8988T (cell line): ENCODE measurements at regions not wholly inside any gene's neighbourhood (a gene's known extent, or its start where the extent isn't known, plus 50 kb on each side); places are given as distances from the start of the nearest gene placed in this dataset.

ENCODE experiments used
- DNase-seq: peaks from one replicate; pipeline ENCODE4 v3.0.0; 2011

DNA sequence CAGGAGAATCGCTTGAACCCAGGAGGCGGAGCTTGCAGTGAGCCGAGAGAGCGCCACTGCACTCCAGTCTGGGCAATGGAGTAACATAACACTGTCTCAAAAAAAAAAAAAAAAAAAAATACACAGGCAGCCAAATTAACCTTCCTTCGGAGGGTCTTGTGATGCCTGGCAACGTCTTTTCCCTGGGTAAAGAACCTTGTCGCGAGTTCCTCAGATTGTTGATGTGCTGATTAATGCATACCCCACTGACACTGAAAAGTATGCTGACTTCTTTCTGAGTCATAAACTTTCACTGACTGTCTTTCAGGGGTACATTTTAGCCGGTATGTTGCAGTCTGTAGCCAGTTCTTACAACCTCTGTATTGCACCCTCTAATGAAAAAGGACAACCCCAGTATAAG is 95.1 kb upstream of the SOD1 start:
- no peak for DNase-seq

DNA sequence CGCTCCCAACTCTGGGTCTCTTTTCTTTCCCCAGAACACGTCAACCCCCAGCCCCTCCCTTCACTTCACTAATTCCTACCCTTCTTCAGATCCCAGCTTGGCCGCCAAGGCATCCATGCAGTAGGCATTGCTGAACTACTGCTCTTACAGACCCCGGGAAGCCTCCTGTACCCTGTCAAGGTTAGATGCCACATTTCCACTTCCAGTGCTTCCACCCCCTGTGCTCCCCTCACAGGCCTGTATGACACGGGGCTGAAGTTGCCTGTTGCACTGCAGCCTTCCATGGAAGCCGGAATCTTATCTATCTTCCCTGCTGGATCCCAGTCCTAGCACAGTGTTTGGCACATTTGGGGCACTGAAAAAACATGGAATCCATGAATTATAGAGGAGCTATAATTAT is 99.0 kb upstream of the SOD1 start:
- no peak for DNase-seq

DNA sequence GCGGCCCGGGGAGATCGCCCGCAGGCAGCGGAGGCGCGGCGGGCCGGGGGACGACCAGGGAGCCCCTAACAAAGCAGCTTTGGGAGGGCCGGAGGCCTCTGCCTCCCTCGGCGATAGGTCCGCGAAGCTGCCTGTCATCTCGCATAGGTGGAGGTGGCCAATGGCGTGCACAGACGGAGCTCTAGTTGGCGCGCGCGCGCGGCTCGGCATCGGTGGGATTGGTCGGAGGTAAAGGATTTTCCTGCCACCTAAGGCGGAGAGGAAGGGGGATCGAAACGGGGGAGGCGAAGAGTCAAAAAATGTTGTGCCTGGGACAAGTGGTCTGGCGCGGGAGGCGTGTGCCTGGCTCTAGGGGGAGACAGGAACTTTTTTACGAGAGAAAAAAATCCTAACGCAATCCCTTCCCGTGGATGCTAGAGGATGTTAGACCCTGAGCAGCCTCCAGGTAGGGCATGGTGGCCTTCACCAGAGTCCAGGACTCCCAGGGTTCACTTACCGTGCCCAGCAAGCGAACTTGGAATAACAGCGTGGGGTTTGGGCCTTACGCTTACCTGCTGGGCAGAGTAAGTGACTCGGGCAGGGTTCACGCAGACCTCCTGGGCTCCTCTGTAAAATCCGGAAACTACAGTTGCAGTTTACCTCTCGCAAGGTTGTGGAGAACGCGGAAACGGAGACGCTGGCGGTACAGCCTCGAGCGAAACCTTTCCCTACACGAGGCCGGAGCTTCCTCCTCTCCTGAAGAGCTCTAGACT is 99.9 kb upstream of the SOD1 start:
- peak; percentile 73 for DNase-seq

DNA sequence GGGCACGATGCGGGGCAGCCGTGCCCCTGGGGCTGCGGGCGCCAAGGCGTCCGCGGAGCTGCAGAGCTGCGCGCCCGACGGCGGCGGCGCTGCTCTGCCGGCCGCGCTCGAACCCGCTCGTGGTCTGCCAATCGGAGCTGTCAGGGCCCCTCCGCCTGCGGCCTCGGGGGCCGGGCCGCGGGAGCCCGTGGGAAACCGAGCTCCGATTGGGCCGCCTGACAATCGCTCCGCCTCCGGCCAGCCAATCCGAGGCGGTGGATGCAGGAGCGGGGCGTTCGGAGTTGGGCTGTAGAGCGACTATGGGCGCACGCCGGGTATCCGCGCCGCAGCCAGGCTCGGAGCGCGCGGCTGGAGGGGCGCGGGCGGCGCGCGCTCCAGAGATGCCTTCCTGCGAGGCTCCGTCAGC is 100.5 kb upstream of the SOD1 start:
- peak; percentile 95 for DNase-seq

DNA sequence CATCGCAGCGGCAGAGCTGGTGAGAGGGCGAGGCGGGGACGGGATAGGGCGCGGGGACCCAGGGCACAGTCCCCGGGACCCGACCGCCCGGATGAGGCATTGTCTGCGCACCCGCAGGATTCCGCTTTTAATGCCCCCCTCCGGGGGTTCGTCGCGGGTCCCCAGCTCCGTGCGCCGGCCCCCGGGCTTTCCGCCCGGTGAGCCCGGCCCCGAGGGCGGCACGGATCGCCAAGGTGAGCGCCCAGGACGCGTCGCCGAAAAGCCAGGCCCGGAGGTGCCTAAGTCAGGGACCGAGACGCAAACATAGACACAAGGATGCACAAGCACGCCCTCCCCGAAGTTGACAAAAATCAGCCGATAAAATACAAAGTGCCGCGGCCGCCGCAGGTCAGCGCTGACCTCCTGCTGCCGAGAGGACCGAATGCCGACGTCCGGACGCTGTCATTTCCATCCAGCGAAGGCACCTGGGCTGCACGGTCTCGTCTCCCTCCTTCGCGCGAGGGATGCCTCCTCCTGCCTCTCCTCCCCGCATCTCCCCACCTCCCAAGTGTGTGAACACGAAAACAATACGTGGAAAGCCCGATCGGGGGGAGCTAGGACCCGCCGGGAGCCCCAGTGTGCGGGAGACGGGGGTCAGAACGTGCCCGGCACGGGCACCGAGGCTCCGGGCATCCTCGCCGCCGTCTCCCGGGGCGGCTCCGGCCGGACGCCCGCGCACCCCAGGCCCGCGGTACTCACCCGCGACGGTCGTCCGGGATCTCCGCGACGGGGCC is 101.1 kb upstream of the SOD1 start:
- peak; percentile 74 for DNase-seq

DNA sequence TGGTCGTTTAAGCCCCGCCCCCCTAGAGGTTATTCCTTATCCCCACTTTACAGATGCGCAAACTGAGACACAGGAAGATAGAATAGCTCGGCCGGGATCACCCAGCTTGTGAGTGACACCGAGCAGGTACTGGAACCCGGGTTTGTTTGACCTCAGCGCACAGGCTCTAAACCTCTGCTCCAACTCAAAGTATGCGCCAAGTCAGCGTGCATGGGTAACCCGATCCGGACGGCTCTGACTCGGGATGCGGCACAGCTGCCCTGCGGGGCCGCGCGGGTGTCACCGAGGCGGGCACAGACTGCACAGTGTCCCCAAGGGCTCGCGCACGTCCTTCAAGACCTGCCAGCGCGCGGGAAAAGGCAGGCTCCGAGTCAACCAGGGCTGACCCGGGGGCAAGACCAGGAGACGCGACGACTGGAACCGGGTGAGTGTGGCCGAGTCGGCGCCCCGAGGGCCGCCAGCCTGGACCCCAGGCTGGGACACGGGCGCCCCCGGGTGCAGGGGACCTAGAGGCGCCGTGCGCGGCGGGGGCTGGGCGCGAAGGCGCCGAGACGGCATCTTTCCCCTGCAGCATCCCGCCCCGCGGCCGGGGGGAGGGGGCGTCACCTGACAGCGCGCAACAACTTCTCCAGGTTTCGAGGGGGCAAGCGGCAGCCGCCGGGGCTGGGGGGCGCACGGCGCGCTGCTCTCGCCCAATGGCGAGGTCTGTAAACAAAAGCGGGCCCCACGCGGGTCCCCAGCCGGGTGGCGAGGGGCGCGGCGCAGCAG is 101.9 kb upstream of the SOD1 start:
- no peak for DNase-seq

DNA sequence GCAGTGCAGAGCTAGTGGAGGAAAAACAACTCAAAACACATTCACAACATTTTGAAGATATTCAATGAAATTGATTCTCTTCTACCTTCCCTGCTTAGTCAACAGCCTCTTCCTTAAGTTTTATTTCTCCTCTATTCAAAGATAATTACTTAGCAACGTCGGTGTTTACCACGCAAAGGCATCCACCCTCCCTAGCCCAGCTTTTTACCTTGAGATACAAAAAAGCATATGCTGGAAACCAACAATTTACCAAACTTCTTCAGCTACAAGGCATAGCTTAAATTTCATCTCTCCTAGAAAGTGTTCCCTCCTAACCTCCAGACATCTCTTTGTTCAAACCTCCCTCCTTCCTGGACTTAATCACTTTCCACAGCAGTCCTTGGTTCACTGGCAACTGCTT is 102.8 kb upstream of the SOD1 start:
- no peak for DNase-seq

DNA sequence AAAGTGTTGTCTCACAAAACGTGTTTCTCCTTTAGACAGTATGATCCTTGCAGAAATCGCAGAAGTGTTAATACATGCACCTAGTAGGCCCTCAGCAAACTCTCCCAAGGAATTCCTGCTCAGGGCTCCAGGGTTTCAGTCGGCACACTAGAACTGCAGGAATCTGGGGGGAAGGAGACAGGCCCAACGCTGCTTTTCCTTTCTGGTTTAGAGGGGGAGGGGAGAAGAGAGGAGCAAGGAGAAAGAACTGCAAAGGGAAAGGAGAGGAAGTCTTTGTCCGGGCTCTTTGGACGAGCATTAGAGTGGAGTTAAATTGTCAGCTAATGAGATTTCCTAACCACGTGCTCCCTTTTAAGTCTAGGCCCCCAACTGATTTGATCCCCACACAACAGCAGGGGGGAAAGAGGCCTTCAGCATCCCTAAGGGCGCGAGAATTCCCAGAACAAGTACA is 103.7 kb upstream of the SOD1 start:
- DNase-seq = no peak

DNA sequence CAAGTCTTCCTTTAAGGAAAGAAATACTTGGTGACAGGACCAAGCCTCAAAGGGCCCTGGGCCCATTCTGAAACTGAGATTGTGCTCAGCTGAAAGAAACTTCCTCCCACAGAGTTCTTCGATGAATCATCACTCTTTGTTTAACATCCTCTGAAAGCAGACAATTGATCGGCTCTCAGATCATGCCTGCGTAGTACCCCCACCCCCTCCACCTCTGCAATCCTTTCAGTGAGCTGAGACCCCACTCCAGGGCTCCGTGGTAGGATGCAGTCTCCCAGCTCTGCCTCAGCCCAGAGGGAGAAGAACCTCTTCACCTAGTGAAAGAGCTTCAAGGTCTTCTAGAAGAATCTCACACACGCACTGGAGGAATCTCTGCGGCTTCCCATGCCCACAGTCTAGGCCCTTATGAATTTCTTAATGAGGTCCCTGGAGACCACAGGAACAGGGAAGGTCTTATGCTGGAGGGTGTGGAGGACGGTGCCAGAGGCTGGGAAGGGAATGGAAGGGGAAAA is 104.9 kb upstream of the SOD1 start:
- DNase-seq = no peak

DNA sequence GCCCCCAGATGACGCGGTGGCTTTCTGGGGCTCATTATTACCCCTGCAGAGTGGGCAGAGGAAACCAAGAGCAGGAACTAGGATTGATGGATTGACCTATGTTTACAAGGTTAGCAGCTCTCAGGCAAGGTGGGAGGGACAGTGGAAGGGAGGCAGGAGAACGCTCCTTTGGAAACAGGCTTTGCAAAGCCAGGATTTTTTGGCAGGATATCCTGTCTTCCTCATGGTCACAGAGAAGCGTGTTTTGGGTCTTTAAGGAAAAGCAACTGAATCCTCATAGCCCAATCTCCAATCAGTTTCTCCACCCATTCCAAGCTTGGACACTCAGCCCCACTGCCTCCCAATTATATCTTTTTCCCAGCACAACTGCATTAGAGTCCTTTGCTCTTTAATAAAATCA is 105.6 kb upstream of the SOD1 start:
- no peak for DNase-seq

DNA sequence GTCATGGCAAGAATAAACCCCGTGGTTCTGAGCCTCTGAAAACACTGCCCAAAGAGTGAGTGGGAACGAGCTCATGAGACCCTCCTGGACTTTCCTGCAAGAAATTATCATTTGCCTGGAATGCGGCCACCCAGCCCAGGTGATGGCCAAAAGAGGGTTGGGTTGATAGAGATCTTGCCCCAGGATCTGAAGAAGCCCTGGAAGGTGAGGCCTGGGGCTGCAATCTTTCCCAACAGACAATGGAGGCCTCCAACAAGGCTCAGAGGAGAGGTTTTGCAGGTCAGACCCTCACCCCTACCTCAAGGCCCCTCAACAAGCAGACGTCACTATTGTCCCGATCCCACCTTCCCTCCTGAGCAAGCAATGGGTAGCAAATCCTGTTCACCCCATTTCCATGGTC is 106.0 kb upstream of the SOD1 start:
- DNase-seq = no peak

DNA sequence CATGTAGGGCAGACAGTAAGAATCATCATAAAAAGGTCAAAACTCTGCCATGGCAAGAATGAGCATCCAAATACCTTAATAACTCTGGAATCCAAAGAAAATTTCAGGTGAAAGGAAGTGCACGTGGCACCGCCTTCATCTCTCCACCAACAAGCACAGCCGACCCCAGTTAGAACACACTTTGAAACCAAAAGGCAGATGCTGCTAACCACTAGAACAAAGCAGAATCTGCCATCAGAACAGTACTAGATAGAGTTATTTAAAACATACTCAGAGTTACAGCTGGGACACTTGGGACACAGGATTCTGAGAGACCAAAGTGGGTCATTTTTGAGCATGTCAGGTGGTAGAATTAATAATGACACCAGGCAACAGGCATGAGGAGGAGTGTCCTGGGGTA is 106.7 kb upstream of the SOD1 start:
- DNase-seq = no peak

DNA sequence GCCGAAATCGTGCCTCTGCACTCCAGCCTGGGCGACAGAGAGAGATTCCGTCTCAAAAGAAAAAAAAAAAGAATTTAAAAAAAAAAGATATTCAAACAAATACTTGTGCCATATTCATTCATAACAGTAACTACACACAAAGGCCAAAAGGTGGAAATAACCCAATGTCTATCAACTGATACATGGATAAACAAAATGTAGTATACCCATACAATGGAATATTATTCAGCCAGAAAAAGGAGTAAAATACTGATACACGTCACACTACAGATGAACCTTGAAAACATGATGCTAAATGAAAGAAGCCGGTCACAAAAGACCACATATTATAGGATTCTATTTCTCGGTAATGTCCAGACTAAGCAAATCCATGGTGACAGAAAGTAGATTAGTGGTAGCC is 109.4 kb upstream of the SOD1 start:
- no peak for DNase-seq

DNA sequence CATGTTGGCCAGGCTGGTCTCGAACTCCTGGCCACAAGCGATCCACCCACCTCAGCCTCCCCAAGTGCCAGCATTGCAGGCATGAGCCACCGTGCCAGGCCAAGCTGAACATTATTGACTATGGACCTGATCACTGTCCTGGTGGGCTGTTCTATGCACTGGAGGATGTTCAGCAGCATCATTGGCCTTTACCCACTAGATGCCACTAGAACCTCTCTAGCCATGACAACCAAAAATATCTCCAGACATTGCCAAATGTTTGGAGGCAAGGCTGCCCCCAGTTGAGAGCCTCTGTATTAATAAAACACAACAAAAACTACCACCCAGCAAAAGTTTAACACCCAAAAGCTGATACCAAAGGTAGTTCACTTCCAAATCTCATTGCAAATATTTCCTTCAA is 110.8 kb upstream of the SOD1 start:
- no peak for DNase-seq

DNA sequence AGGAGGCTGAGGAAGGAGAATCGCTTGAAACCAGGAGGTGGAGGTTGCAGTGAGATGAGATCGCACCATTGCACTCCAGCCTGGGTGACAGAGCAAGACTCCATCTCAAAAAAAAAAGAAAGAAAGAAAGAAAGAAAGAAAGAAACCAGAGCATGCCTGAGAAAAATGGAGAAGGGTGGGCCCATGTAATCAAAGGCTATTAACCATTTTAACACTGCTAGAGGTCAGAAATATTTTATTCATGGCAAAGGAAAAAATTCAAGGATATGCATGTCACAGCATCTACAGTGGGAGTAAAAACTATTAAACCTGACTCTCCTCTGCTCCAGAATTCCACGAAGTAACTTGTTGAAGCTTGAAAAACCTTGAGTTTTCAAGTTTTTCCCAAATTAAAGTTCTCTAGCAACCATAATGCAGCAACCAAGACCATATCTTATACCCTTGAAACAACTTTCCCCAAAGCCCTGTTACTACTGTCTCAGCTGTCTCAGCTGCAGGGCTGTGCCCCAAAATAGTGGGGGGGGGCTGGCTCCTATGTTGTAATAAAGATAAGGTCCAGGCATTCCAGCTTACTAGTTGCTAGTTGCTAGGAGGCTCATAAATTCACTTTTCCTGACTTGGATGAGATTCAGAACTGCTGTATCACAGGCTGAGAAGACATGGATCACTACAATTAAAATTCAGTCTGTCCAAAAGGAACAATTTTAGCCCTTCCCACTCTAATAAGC is 112.9 kb upstream of the SOD1 start:
- DNase-seq = no peak

DNA sequence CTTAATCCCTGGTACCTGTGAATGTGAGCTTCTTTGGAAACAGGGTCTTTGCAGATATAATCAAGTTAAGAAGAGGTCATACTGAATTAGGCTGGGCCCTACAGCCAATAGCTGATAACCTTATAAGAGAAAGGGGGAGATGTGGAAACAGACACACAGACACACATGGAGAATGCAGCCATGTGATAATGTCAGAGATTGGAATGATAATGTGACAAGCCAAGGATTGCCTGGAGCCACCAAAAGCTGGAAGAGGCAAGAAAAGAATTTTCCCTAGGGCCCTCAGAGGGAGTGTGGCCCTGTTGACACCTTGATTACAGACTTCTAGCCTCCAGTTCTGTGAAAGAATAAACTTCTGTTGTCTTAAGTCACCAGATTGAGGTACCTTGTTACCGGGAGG is 114.5 kb upstream of the SOD1 start:
- no peak for DNase-seq

DNA sequence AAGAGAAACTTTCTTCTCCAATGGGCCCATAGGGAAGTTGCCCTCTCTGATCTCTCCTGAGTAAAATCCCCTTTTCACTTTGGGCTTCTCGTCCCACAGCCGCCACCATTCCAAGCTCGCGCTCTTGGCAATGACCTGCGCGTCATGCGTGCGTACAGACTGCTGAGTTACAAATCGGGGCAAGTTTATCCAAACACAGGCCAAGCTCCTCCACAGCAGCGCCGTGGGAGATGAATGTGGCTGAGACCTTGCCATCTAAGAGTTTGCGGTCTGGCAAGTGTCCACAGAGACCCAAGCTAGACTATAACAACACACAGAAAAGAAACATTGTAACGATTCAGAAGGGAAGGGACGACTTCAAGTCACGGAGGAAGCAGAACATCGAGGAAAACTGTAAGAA is 116.3 kb upstream of the SOD1 start:
- DNase-seq = no peak

DNA sequence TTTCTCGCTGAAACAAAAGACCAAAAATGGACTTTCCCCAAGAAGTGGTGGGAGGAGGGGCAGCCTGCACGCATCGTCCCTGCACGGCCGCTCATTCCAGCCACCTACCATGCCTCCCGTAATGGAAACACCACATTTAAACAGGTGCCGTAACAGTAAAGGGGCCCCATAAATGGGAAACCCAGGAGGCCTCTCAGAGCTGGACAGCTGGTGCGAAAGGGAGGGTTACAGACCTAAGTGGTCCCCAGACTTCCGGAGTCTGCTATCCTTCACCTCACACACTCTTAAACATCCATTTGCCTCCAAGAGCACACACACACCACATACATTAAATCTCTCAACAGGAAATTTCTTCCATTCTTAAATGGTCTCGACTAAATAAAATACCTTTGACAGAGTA is 120.7 kb upstream of the SOD1 start:
- DNase-seq = no peak

DNA sequence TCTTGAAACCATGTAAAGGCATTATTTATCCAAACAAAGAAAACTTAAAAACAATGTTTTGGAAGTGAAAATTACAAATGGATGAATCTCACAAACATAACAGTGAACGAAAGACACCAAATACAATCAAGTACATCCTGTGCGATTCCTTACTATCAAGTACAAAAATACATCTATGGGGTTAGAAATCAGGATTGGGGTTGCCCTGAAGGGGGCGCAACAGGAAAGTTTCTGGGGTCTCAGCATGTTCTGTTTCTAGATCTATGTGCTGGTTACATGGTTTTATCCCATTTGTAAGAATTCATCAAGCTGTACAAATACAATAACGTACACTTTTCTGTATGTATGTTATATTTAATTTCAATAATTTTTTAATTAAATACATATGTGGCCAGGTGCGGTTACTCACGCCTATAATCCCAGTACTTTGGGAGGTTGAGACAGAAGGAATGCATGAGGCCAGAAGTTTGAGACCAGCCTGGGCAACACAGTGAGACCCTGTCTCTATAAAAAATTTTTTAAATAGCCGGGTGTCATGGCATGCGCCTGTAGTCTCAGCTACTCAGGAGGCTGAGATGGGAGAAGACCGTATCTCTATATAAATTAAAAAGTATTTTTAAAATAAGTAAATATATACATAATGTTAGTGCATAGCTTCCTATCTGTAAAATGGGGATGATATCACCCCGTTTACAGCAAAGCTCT is 121.5 kb upstream of the SOD1 start:
- no peak for DNase-seq

DNA sequence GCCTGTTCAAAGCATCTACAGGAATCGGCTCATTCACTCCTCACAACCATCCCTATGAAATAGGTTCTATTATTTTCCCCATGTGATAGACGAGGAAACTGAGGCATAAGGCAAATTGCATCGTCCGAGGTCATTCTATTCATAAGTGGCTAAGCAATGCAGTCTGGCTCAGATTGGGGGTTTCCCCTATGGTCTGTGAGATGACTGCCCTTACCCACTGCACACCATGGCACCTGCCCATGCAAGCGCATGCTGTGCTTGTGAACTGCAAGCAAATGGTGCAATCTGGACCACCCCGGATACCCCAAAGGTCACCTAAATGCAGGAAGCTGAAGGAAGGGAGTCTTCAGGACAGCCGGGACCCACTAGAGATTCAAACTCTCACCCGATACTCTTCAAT is 123.4 kb upstream of the SOD1 start:
- no peak for DNase-seq

DNA sequence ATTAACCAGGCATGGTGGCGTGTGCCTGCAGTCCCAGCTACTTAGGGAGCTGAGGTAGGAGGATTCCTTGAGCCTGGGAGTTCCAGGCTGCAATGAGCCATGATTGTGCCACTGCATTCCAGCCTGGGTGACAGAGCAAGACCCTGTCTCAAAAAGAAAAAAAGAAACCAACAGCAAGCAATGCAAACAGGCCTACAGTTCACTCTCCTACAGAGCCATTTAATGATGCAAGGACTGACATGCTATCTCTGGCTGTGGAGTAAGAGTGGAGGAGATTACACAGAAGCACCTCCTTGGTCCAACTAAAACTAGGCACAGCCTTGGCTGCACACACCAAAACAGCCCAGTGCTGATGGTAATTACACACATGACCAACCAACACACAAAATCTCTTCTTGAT is 127.5 kb upstream of the SOD1 start:
- no peak for DNase-seq
